ENCODE measurements at regions not wholly inside any gene's neighbourhood (a gene's known extent, or its start where the extent isn't known, plus 50 kb on each side); places are given as distances from the start of the nearest gene placed in this dataset.

DNA sequence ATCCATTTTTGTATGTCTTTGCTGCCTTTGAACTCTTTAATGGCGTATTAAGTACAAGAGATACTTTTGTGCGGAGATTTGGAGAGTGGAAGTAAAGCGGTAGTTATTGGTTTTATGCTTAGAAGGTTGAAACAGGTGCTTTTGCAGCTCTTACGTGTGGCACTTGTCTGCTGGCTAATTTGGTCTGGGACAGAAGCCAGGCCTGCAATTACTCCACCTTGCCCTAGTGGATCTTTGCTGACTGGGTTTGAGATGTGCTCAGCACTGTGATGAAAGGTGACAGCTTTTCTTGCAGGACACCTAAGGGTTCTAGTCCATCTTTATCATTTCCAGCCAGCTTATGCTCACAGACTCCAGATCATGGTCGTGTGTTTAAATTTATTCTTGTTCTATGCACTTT, 252.5 kb downstream of the RPL10L start:
- intact Hi-C loops (cut with DNase I), result no loop called here
- no peak overlapping the region for H3K27ac ChIP-seq
- H3K4me1 ChIP-seq, result no peaks in the 10 kb centered on the region
- no peak for TF ChIP-seq POLR2A (IDR thresholded peaks at IDR 0.05)
- TF ChIP-seq, protein P1, sequence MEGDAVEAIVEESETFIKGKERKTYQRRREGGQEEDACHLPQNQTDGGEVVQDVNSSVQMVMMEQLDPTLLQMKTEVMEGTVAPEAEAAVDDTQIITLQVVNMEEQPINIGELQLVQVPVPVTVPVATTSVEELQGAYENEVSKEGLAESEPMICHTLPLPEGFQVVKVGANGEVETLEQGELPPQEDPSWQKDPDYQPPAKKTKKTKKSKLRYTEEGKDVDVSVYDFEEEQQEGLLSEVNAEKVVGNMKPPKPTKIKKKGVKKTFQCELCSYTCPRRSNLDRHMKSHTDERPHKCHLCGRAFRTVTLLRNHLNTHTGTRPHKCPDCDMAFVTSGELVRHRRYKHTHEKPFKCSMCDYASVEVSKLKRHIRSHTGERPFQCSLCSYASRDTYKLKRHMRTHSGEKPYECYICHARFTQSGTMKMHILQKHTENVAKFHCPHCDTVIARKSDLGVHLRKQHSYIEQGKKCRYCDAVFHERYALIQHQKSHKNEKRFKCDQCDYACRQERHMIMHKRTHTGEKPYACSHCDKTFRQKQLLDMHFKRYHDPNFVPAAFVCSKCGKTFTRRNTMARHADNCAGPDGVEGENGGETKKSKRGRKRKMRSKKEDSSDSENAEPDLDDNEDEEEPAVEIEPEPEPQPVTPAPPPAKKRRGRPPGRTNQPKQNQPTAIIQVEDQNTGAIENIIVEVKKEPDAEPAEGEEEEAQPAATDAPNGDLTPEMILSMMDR (IDR thresholded peaks at IDR 0.05), result no peak
- H3K36me3 ChIP-seq (replicated peaks in 1 of 2; ENCODE audit: insufficient read depth in 1 of 2, low read depth in 2 of 2), result no peaks in the 10 kb centered on the region
- no peaks in the 10 kb centered on the region for H3K9me3 ChIP-seq
- peak in 1 of 4 donors; percentile 9 for DNase-seq
- H3K27me3 ChIP-seq, result no peaks in the 10 kb centered on the region
- no peak overlapping the region for H3K4me3 ChIP-seq
- WGBS, 2 donors, result 56 to 69% methylated on average over 5 of the region's 5 CpGs
- ATAC-seq, result no peak

DNA sequence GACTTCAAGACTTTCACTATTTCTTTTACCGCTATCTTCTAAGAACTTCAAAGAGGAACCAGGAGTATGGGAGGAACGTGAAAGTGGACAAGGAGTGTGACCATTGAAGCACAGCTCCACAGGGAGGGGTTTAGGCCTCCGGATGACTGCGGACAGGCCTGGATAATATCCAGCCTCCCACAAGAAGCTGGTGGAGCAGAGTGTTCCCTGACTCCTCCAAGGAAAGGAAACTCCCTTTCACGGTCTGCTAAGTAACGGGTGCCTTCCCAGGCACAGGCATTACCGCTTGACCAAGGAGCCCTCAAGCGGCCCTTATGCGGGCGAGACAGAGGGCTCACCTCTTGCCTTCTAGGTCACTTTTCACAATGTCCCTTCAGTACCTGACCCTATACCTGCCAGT, 267.0 kb downstream of the RPL10L start:
- Histone ChIP-seq H3K9me3 (no peaks in the 10 kb centered on the region), H3K4me3 (no peak overlapping the region), H3K4me1 (no peaks in the 10 kb centered on the region), H3K27me3 (no peaks in the 10 kb centered on the region), H3K36me3 (replicated peaks in 1 of 2; ENCODE audit: insufficient read depth in 1 of 2, low read depth in 2 of 2) (no peaks in the 10 kb centered on the region), H3K27ac (no peak overlapping the region)
- no peak for DNase-seq
- no peak for ATAC-seq
- WGBS, 2 donors, result 70 to 88% methylated on average over 10 of the region's 10 CpGs
- TF ChIP-seq POLR2A (IDR thresholded peaks at IDR 0.05), result no peak
- TF ChIP-seq, protein P1 (IDR thresholded peaks at IDR 0.05), result no peak
- intact Hi-C loops (cut with DNase I), result no loop called here

DNA sequence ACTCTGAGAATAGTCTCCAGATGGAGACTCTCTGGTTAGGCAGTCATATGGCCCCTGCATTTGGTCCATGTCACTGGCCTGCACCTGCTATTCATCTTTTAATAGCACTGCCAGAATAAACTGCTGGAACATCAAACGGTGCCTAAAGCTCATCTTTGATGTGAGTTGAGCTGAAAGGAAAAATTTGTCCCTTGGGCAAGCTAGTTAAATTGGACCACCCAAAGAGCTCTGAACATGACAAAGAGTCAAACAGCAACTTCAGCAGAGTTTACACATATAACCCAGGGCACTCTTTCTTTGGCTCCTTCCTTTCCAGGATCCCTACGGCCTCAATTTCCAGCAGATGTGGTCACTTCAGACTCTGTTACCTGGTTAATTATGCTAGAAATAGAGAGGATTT, 269.9 kb downstream of the RPL10L start:
- no peaks in the 10 kb centered on the region for H3K4me1 ChIP-seq
- H3K9me3 ChIP-seq, result no peaks in the 10 kb centered on the region
- no peaks in the 10 kb centered on the region for H3K27me3 ChIP-seq
- intact Hi-C loops (cut with DNase I), result no loop called here
- no peak overlapping the region for H3K27ac ChIP-seq
- 55 to 60% methylated on average over 2 of the region's 2 CpGs for WGBS, 2 donors
- DNase-seq (no peak), ATAC-seq (no peak)
- no peak for TF ChIP-seq POLR2A (IDR thresholded peaks at IDR 0.05)
- TF ChIP-seq, protein P1 (IDR thresholded peaks at IDR 0.05), result no peak
- no peak overlapping the region for H3K4me3 ChIP-seq
- H3K36me3 ChIP-seq (replicated peaks in 1 of 2; ENCODE audit: insufficient read depth in 1 of 2, low read depth in 2 of 2), result no peaks in the 10 kb centered on the region

DNA sequence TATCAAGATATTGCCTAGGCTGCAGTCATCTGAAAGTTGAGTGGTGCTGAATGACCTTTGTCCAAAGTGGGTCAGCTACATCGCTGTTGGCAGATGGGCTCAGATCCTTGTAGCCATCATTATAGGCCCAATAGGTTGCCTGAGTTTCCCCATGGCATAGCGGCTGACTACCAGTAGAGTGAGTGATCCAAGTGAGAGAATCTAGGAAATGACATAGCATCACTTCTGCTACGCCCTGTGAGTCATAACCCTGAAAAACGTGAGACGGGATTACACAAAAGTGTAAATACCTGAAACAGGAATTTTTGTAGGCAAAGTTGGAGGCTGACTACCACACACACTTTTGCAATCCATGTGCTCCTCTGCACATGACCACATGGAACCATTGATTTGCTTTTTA, 273.3 kb downstream of the RPL10L start:
- DNase-seq, result no peak
- intact Hi-C loops (cut with DNase I), result no loop called here
- Histone ChIP-seq H3K4me3 (no peak overlapping the region), H3K4me1 (no peaks in the 10 kb centered on the region), H3K9me3 (no peaks in the 10 kb centered on the region), H3K27ac (no peak overlapping the region), H3K36me3 (replicated peaks in 1 of 2; ENCODE audit: insufficient read depth in 1 of 2, low read depth in 2 of 2) (no peaks in the 10 kb centered on the region), H3K27me3 (no peaks in the 10 kb centered on the region)
- 85 to 91% methylated on average over 5 of the region's 5 CpGs for WGBS, 2 donors
- no peak for TF ChIP-seq POLR2A (IDR thresholded peaks at IDR 0.05)
- TF ChIP-seq, protein P1 (IDR thresholded peaks at IDR 0.05), result no peak
- no peak for ATAC-seq

DNA sequence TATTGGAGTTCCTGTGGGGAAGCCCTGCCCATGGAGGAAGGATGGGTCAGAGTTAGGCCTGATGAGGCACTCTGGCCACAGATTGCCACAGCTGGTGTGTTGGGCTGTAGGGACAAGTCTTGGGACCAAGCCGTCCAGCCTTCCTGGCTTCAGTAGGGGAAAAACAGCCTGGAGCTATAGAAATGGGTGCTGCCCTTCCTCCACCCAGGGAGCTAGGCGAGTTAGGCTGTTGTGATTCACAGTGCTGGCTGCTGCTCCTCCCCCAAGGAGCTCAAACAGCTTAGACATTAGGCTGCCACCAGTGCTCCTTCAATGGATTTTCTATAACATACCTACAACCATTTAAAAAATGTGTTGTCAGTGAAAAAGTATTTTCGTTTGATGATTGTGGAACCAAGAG, 274.3 kb downstream of the RPL10L start:
- DNase-seq (no peak), ATAC-seq (no peak)
- WGBS, 2 donors, result 45 to 54% methylated on average over 3 of the region's 3 CpGs
- intact Hi-C loops (cut with DNase I), result no loop called here
- Histone ChIP-seq H3K27me3 (no peaks in the 10 kb centered on the region), H3K4me3 (no peak overlapping the region), H3K4me1 (no peaks in the 10 kb centered on the region), H3K27ac (no peak overlapping the region), H3K9me3 (no peaks in the 10 kb centered on the region), H3K36me3 (replicated peaks in 1 of 2; ENCODE audit: insufficient read depth in 1 of 2, low read depth in 2 of 2) (no peaks in the 10 kb centered on the region)
- no peak for TF ChIP-seq POLR2A (IDR thresholded peaks at IDR 0.05)
- TF ChIP-seq, protein P1 (IDR thresholded peaks at IDR 0.05), result no peak

Data from body of pancreas (tissue), 4 donors.